ENCODE measurements at regions not wholly inside any gene's neighbourhood (a gene's known extent, or its start where the extent isn't known, plus 50 kb on each side); places are given as distances from the start of the nearest gene placed in this dataset.

DNA sequence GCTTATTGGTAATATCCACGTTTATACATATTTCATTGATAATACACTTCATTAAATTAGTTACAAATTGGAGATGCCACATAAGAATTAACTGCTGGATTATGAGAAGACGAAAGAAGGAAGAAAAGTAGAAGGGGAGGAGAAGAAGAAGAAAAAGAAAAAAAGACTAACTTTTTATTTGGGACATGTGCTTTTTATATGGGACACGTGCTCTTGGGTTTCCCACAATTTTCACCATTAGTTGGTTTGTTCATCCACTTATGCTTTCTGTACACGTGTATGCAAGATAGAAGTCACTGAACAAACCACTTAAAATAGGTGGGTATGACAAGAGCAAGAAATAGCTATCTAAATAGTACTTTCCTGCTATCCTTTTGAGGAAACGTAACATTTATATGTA, 98.6 kb downstream of the MRPS30 start:
- TF ChIP-seq CTCF (IDR thresholded peaks at IDR 0.05; ENCODE audit: insufficient read depth, low read depth, low read length) (no peak), EZH2 (IDR thresholded peaks at IDR 0.05; ENCODE audit: insufficient read depth, low read length) (no peak)

All from astrocyte (in vitro differentiated cells and primary cell).